RPMI7951 (cell line): ENCODE measurements at regions not wholly inside any gene's neighbourhood (a gene's known extent, or its start where the extent isn't known, plus 50 kb on each side); places are given as distances from the start of the nearest gene placed in this dataset.

Source experiments
- DNase-seq: peaks from one replicate; pipeline ENCODE4 v3.0.0-alpha.2; 2012; ENCODE audit warnings: low read depth

DNA sequence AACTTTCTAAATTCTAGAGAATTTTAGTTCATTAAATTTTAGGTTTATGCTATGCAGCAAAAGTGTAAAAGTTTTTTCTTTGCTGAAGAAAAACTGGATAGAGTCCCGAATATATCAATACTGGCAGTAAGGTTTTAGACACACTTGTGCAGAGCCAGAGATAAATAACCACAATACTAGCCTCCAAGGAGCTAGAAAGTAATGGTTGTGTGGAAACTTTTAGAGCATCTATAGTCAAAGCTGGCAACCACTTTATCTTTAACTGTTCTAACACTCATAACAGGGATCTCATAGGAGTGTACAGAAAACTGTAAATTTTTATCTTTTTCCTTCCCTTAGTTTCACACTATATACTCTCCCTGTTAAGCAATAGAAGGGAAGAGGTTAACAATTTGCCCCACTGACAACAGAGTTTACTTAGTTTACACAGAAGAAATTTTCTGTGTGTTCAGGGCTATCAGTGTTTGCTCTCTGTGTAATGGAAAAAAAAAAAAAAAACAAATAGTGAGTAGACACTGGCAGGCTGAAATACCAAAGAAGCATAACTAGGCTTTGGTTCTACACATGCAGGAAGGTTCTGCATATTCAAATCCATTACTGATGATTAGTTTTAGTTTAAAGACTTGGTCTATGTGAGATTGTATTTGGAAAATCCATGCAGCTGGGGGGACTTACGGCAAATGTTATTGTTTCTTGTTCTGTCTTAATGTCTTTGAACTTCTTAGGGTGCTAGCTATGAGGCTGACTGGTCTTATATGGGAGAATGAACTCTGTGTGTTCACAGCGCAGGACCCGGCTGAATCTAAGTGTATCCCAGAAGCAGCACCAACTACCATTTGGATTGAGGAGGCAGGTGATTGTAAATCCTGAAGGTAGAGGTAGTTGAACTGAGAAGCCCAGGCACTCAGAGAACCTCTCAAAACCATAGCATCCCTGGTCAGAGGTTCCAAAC is 187.6 kb downstream of the PCSK1 start:
- DNase-seq, result no peak

GRCh38 chr5:96244696-96245095 is 188.4 kb downstream of the PCSK1 start:
- no peak for DNase-seq

DNA sequence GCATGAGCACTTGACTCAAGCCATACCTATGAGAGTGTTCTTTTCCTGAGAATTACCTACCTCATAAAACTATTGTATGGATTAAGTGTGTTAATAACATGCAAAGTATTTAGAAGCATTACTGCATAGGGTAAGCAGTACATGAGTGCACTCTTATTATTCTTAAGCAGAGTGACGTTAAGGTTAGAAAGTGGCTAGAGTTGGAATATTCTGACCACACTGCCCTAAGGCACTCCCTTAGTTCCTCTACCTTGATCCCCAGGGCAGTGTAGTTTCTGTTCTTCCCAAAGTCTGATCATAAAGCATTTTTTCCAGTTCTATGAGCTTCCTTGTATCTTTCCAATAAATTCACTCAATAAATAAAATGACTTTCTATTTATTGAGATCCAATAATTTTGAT is 189.2 kb downstream of the PCSK1 start:
- DNase-seq, result peak; percentile 28

GRCh38 chr5:96243203-96243602 is 189.8 kb downstream of the PCSK1 start:
- no peak for DNase-seq

- no peak for DNase-seq
These were observed 190.5 kb downstream of the PCSK1 start for GRCh38 chr5:96242571-96242970.

DNA sequence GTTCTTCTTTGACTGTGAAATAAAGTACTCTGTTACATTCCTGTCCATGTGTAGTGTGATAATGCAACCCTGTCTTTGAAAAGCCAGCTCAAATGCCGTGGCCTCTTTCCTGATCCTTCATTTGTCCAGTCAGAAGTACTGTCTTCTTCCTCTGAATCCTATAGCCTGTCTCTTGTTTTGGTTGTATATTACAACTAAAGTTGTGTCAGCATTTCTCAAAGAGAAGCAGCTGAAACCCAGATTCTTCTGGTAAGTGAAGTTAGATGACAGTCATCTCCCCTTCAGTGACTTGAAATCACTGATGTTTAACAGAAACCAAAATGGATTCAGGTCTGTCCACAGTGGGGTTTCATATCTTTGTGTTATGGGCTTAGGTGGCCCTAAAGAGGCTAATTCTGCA is 196.2 kb downstream of the PCSK1 start:
- no peak for DNase-seq

- DNase-seq, result no peak
These were observed 197.0 kb downstream of the PCSK1 start for GRCh38 chr5:96236051-96236450.

DNA sequence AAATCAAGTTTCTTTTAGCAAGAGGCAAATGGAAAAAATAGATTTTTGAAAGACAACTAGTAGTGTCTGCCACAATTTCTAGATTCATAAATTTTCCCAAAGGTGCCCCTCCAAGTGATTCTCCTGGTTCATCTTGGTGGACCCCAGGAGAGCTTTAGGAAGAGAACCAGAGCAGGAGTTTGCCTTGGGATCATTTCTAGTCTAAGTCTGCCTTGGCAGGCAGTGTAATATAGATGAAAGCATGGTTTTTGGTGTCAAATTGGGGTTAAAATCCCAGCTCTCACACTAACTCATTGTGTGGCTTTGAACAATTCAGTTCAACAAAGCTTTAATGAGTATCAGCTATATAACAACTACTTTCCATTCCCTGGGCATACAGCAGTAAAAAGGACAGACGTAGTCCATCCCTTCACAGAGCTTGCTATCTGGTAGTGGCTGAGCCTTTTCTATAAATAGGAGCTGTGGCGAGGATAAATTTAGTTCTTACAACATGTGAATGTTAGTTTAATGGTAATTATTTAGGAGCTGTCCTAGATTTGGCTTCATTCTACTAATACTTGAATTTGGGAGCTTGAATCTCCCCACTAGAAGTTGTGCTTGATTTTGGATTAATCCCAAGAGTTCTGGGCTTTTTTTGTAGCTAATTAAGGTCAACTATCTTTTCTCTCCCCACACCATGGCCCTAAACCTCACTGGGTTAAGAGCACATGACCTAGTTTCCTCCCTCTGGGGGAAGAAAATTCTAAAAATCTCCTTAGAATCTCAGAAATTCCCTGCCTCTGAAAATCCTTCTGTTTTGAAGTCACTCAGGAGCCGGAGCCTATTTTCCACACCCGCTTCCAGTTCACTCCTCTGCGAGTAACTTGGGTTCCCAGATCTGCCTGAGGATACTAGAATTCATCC is 197.8 kb downstream of the PCSK1 start:
- DNase-seq, result no peak

DNA sequence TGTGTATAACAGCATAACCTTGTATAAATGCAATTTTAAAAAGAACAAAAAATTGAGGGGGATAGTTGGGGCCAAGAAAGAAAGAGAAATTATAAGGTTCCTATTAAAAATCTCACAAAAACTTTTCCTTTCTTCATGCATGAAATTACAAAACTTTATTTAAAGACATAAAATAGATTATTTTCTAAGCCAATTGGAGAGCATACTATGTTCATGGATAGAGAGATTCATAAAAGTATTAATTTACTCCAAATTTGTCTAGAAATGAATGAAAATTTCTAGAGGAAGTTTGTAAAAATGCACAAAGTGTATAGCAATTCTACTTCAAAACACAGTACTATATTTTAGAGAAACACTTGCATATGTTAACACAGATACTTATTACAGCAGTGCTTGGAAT is 200.4 kb downstream of the PCSK1 start:
- DNase-seq, result no peak

GRCh38 chr5:96229188-96229587 is 203.9 kb downstream of the PCSK1 start:
- no peak for DNase-seq

DNA sequence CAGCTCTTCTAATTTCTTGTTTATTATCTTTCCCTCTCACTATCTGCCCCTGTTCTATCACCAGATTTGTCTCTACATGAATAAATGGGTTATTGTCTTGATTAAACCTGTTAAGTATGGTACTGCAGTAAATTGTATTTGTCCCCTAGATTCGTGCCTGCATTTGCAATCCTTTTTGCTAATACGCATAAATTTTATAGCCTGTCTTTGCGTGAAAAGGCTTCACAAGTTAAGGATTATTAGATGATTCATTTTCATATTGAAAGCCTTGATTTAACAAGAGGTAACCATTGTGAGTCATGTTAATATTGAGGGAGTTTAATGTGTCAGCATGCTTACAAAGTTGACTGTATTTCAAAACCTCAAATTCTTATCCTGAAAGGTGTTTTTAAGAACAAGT is 204.6 kb downstream of the PCSK1 start:
- DNase-seq, result no peak

DNA sequence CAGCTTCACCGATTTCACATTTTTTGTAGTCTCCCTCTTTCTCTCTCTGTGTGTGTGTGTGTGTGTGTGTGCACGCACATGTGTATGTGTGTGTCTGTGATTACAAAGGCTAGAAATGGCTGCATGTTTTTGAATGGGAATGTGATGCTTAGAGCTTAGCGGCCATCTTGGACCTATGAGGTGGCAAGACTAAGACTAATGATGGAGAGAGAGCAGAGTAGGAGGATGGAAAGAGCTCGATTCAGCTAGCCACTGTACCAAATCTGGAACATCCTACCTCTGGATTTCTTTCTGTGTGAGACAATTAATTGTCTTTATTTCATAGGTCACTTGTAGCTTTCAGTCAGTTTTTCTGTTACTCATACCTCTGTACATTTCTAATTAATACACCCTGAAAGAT is 205.1 kb downstream of the PCSK1 start:
- no peak for DNase-seq

GRCh38 chr5:96226941-96227552 is 206.0 kb downstream of the PCSK1 start:
- DNase-seq, result peak; percentile 83

GRCh38 chr5:96222129-96222528 is 210.9 kb downstream of the PCSK1 start:
- DNase-seq, result no peak

DNA sequence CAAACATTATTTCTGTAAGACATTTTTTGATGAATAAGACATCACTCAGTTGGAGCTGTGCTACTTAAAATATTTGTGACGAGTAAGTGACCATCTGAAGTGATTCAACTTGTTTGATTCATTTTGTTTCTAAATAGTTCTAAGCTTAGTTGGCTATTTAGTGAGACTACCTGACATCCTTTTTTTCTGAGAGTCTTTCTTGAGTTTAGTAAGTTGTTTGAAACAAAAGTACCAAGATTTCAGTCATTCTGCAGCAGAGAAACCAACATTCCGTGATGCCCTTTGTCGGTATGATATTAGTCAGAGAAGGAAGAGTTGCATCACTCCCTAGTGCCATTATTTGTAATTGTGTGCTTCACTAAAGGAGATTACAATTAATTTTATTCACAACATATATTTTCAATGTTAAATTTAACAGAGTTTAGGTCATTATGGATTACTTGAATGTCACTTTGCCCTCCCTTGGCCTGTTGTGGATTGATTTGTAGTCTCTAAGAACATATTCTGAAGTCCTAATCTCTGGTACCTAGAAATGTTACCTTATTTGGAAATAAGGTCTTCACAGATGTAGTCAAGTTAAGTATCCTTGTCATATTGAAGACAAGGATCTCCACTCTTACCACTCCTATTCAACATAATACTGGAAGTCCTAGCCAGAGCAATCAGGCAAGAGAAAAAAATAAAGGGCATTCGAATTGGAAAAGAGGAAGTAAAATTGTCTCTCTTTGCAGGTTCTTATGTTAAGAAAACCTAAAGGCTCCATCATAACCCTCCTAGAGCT is 212.2 kb downstream of the PCSK1 start:
- peak; percentile 53 for DNase-seq

GRCh38 chr5:96219580-96220281 is 213.3 kb downstream of the PCSK1 start:
- DNase-seq, result peak; percentile 75

DNA sequence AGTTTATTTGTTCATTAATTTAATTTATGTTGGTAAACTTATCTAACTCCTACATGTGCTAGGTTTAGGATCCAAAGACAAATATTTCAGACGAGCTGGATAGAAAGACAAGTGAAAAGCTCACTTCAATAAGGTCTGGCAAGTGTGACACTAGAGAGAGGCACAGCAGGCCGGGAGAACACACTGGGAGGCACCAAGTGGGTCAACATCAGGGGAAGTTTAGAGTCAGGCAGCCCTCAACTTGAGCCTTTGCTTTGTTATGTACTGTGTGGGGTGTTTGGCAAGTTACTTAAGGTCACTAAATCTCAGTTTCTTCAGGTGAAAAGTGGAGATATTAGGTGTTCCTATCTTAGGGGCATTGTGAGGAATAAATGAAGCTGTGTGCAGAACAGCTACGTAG is 214.4 kb downstream of the PCSK1 start:
- no peak for DNase-seq

GRCh38 chr5:96214442-96215197 is 218.4 kb downstream of the PCSK1 start:
- no peak for DNase-seq

DNA sequence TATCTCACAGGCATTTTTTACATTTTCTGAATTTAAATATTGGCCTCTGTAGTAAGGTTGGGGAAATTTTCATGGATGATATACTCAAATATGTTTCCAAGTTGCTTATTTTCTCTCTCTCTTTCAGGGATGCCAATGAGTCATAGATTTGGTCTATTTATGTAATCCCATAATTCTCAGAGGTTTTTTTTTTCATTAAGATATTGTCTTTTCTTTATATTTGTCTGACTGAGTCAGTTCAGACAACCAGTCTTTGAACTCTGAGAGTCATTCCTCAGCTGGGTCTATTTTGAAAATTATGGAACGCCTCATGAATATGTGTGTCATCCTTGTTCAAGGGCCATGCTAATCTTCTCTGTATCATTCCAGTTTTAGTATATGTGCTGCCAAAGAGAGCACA is 223.2 kb downstream of the PCSK1 start:
- peak; percentile 38 for DNase-seq

DNA sequence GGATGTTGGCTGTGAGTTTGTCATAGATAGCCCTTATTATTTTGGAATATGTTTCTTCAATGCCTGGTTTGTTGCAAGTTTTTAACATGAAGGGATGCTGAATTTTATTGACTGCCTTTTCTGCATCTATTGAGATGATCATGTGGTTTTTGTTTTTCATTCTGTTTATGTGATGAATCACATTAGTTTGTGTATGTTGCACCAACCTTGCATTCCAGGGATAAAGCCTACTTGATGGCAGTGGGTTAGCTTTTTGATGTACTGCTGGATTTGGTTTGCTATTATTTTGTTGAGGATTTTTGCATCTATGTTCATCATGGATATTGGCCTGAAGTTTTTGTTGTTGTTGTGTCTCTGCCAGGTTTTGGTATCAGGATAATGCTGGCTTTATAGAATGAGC is 225.6 kb downstream of the PCSK1 start:
- DNase-seq, result no peak
